HepG2 (cell line): ENCODE measurements at regions not wholly inside any gene's neighbourhood (a gene's known extent, or its start where the extent isn't known, plus 50 kb on each side); places are given as distances from the start of the nearest gene placed in this dataset.

Experiments used
- ATAC-seq: fragments of 200-7000 bp; cut with Tn5 transposase; 3 replicates; pipeline ENCODE4 v1.9.1; 2020; ENCODE audit warnings: mild to moderate bottlenecking, moderate library complexity
- BruUV-seq: library from RNA; stranded (reverse); fragments of 400-500 nt; replicated peaks from 2 replicates; lab custom pipeline; 2021; lab: Mats Ljungman, UMichigan
- CTCF ChIA-PET: fragments of 300-600 bp; formaldehyde crosslinking; extraction: SDS; loops from one replicate; lab custom pipeline; 2021; ENCODE audit warnings: low total read pairs, inconsistent platforms, low intra/inter-chr PET ratio; lab: Yijun Ruan, JAX
- POLR2A ChIA-PET: fragments of 350-600 bp; sonication (Branson Sonifier 250); formaldehyde crosslinking; loops from one replicate; lab custom pipeline; 2020; ENCODE audit warnings: antibody characterized with exemption, inconsistent platforms; lab: Yijun Ruan, JAX
- DNase-seq: peaks from one replicate; pipeline ENCODE4 v3.0.0-alpha.2; 2015; ENCODE audit warnings: low spot score
- FAIRE-seq: peaks from 3 replicates; lab custom pipeline; 2011; peaks lifted over from hg19 to GRCh38; lab: Jason Lieb, UNC
- H2AFZ ChIP-seq: one replicate; pipeline ENCODE4 v1.6.1; 2011; ENCODE audit warnings: low read length, inconsistent platforms
- H3K27ac ChIP-seq: fragments of 300-600 bp; 3 replicates; pipeline ENCODE4 v1.8.0; 2011; ENCODE audit warnings: mixed run types, mild to moderate bottlenecking, mixed read lengths, low read length, inconsistent platforms; ENCODE audit not compliant: insufficient read depth; ENCODE audit errors: extremely low read length
- H3K27me3 ChIP-seq, 2 experiments: fragments of 200-600 bp in 1 of 2; 2 replicates in 1 of 2; 3 replicates in 1 of 2; pipeline versions ENCODE4 v1.6.0 to v1.8.0; 2011; ENCODE audit warnings: low read length in 2 of 2, mild to moderate bottlenecking in 2 of 2, moderate library complexity in 2 of 2, inconsistent platforms in 1 of 2; ENCODE audit not compliant: insufficient read depth in 2 of 2, control insufficient read depth in 1 of 2
- H3K36me3 ChIP-seq, 2 experiments: fragments of 200-600 bp in 1 of 2; replicated peaks in 1 of 2; 2 replicates in 1 of 2; 3 replicates in 1 of 2; pipeline versions ENCODE4 v1.5.1 to v1.8.0; 2011; ENCODE audit warnings: low read length in 2 of 2, inconsistent platforms in 1 of 2; ENCODE audit not compliant: insufficient read depth in 2 of 2, control insufficient read depth in 1 of 2
- H3K4me1 ChIP-seq: 2 replicates; pipeline ENCODE4 v1.5.1; 2012; ENCODE audit warnings: low read length, inconsistent platforms; ENCODE audit not compliant: insufficient read depth
- H3K4me2 ChIP-seq: 2 replicates; pipeline ENCODE4 v1.6.0; 2011; ENCODE audit warnings: low read depth, low read length, inconsistent platforms
- H3K4me3 ChIP-seq, 3 experiments: fragments of 200-600 bp in 1 of 3; sonication (generic), shearing (Covaris generic) in 1 of 3; replicated peaks in 1 of 3; 2 replicates each; pipeline ENCODE4 v1.5.1; 2011 to 2016; ENCODE audit warnings: low read length in 3 of 3, inconsistent platforms in 2 of 3, low read depth in 2 of 3, mild to moderate bottlenecking in 2 of 3, control low read depth in 1 of 3, mixed read lengths in 1 of 3; ENCODE audit not compliant: insufficient read depth in 1 of 3
- H3K79me2 ChIP-seq: one replicate; pipeline ENCODE4 v1.6.1; 2011; ENCODE audit warnings: low read length, inconsistent platforms; ENCODE audit not compliant: insufficient read depth
- H3K9ac ChIP-seq: 2 replicates; pipeline ENCODE4 v1.6.0; 2011; ENCODE audit warnings: mild to moderate bottlenecking, low read depth, low read length, inconsistent platforms; ENCODE audit not compliant: insufficient read depth
- H3K9me3 ChIP-seq: 2 replicates; pipeline ENCODE4 v1.5.1; 2012; ENCODE audit warnings: mild to moderate bottlenecking, low read length
- H4K20me1 ChIP-seq: 2 replicates; pipeline ENCODE4 v1.6.0; 2011; ENCODE audit warnings: inconsistent platforms, mild to moderate bottlenecking, low read length, moderate library complexity; ENCODE audit not compliant: insufficient read depth
- ATF7 ChIP-seq, 2 experiments: fragments of 450-650 bp in 1 of 2; sonication (generic) in 1 of 2; formaldehyde crosslinking in 1 of 2; IDR thresholded peaks; 2 replicates each; pipeline versions ENCODE4 v1.4.0 to v1.6.1; 2016 to 2020; ENCODE audit warnings: antibody characterized with exemption in 1 of 2, mild to moderate bottlenecking in 1 of 2, missing genetic modification reagents in 1 of 2
- GATAD1 ChIP-seq: IDR thresholded peaks from 2 replicates; pipeline ENCODE4 v1.6.1; 2016; ENCODE audit warnings: missing genetic modification reagents, missing compliant biosample characterization
- HDAC1 ChIP-seq: sonication (generic); formaldehyde crosslinking; IDR thresholded peaks from 2 replicates; pipeline ENCODE4 v1.5.1; 2020; ENCODE audit warnings: mild to moderate bottlenecking, missing genetic modification reagents
- NR1H2 ChIP-seq: sonication (generic); formaldehyde crosslinking; IDR thresholded peaks from 2 replicates; pipeline ENCODE4 v1.8.1; 2022; ENCODE audit warnings: low read depth, missing genetic modification reagents, borderline replicate concordance
- NR2F6 ChIP-seq, 2 experiments: IDR thresholded peaks; 2 replicates each; pipeline ENCODE4 v1.6.1; 2016; ENCODE audit warnings: antibody characterized with exemption in 1 of 2, mild to moderate bottlenecking in 1 of 2
- SMAD3 ChIP-seq: sonication (generic); formaldehyde crosslinking; IDR thresholded peaks from 2 replicates; pipeline ENCODE4 v1.4.0; 2020; ENCODE audit warnings: missing genetic modification reagents
- ZBTB20 ChIP-seq: sonication (generic); formaldehyde crosslinking; IDR thresholded peaks from 2 replicates; pipeline ENCODE4 v1.8.1; 2023; ENCODE audit warnings: missing genetic modification reagents, low read depth, mild to moderate bottlenecking, borderline replicate concordance
- ZFP90 ChIP-seq: sonication (generic); formaldehyde crosslinking; IDR thresholded peaks from 2 replicates; pipeline ENCODE4 v1.8.0; 2022; ENCODE audit warnings: missing genetic modification reagents, mild to moderate bottlenecking, inconsistent platforms, borderline replicate concordance
- ZNF343 ChIP-seq: sonication (generic); formaldehyde crosslinking; IDR thresholded peaks from 2 replicates; pipeline ENCODE4 v1.4.0; 2020; ENCODE audit warnings: mild to moderate bottlenecking, missing genetic modification reagents
- ZNF777 ChIP-seq: sonication (generic); formaldehyde crosslinking; IDR thresholded peaks from 2 replicates; pipeline ENCODE4 v1.4.0; 2020; ENCODE audit warnings: missing genetic modification reagents
- ZNF782 ChIP-seq: sonication (generic); formaldehyde crosslinking; IDR thresholded peaks from 2 replicates; pipeline ENCODE4 v1.4.0; 2020; ENCODE audit warnings: missing genetic modification reagents, mild to moderate bottlenecking, borderline replicate concordance
- ZNF839 ChIP-seq: sonication (generic); formaldehyde crosslinking; IDR thresholded peaks from 2 replicates; pipeline ENCODE4 v1.4.0; 2020; ENCODE audit warnings: missing genetic modification reagents, mild to moderate bottlenecking, borderline replicate concordance
- WGBS: methylation state at CpG from one replicate; pipeline ENCODE4 v1.1.6; 2017; ENCODE audit warnings: low lambda C conversion rate; 5-methylcytosine and 5-hydroxymethylcytosine counted together
- in situ Hi-C: cut with HindIII; loops from 2 replicates; pipeline ENCODE4 v1.10.0; 2017; ENCODE audit warnings: low pct_unique_long_range_greater_than_20kb; ENCODE audit not compliant: extremely low pct_ligation_motif_present
- intact Hi-C: fragments of 100-400 bp; cut with micrococcal nuclease; formaldehyde crosslinking; loops from one replicate; pipeline ENCODE4 v1.10.0; 2022; ENCODE audit not compliant: unreplicated experiment
- TF ChIP-seq, protein P1 (sequence below): sonication (generic); formaldehyde crosslinking; IDR thresholded peaks from 2 replicates; pipeline ENCODE4 v1.4.0; 2020; ENCODE audit warnings: missing genetic modification reagents, borderline replicate concordance
- TF ChIP-seq, protein P2 (sequence below): sonication (generic); formaldehyde crosslinking; IDR thresholded peaks from 2 replicates; pipeline ENCODE4 v1.4.0; 2020; ENCODE audit warnings: mild to moderate bottlenecking, missing genetic modification reagents
- TF ChIP-seq, protein P3 (sequence below): sonication (generic); formaldehyde crosslinking; IDR thresholded peaks from 2 replicates; pipeline ENCODE4 v1.5.1; 2020; ENCODE audit warnings: mild to moderate bottlenecking, missing genetic modification reagents, moderate library complexity

DNA sequence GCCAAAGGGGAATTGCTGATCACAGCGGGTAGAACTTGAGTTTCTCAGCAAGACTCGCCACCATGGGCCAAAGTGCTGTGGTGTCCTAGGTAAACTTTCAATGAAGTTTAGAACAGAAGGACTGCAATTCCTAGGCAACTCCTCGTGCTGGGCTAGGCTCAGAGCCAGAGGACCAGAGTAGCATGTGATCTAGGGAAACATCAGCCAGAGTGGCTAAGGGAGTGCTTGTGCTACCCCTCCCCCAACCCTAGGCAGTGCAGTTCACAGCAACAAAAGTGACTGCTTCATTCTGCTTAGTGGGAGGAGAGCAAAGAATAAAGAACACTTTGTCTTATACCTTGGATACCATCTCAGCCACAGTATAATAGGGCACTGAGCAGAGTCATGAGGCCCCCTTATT, 1658.6 kb upstream of the MIR17HG start:
- Histone ChIP-seq H3K27me3 (no peaks in the 10 kb centered on the region), H3K36me3 (no peaks in the 10 kb centered on the region), H3K4me1 (no peaks in the 10 kb centered on the region), H2AFZ (no peak overlapping the region), H3K9ac (no peak overlapping the region), H3K4me2 (no peak overlapping the region), H4K20me1 (no peaks in the 10 kb centered on the region), H3K27ac (no peak overlapping the region), H3K79me2 (no peaks in the 10 kb centered on the region), H3K4me3 (no peak overlapping the region), H3K9me3 (no peaks in the 10 kb centered on the region)
- WGBS: 0% methylated on average over 3 of the region's 3 CpGs
- ChIA-PET CTCF (no interaction called here), POLR2A (no interaction called here)
- no peak for FAIRE-seq
- intact Hi-C loops (no loop called here), in situ Hi-C loops (no loop called here)
- BruUV-seq: no TSS peak
- no peak for DNase-seq
- TF ChIP-seq, protein P1, sequence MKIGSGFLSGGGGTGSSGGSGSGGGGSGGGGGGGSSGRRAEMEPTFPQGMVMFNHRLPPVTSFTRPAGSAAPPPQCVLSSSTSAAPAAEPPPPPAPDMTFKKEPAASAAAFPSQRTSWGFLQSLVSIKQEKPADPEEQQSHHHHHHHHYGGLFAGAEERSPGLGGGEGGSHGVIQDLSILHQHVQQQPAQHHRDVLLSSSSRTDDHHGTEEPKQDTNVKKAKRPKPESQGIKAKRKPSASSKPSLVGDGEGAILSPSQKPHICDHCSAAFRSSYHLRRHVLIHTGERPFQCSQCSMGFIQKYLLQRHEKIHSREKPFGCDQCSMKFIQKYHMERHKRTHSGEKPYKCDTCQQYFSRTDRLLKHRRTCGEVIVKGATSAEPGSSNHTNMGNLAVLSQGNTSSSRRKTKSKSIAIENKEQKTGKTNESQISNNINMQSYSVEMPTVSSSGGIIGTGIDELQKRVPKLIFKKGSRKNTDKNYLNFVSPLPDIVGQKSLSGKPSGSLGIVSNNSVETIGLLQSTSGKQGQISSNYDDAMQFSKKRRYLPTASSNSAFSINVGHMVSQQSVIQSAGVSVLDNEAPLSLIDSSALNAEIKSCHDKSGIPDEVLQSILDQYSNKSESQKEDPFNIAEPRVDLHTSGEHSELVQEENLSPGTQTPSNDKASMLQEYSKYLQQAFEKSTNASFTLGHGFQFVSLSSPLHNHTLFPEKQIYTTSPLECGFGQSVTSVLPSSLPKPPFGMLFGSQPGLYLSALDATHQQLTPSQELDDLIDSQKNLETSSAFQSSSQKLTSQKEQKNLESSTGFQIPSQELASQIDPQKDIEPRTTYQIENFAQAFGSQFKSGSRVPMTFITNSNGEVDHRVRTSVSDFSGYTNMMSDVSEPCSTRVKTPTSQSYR (CRISPR knock-in tag): peak; percentile 16; the same call in 1 of the 2 replicates
- no peak for TF ChIP-seq NR1H2 (CRISPR knock-in tag)
- ATAC-seq: no peak

DNA sequence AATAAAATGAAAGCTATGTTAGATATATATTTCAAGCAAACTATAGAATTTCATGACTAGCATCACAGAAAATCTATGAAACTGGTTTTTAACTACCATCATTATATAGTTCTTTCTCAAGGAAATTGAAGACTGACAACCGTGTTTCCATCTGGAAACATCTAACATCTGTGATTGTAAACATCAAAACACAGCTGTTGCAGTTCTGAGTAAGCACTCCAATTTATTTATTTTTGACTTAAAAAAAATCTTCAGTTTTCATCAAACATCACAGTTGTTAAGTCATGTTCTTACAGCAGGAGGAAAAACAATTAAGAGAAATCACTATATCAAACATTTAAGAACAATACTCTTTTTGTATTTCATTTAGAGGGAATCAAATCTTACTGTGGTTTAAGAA, 1653.0 kb upstream of the MIR17HG start:
- BruUV-seq: no TSS peak
- Histone ChIP-seq H3K36me3 (no peaks in the 10 kb centered on the region), H3K27me3 (no peaks in the 10 kb centered on the region), H4K20me1 (no peaks in the 10 kb centered on the region), H2AFZ (no peak overlapping the region), H3K9me3 (no peaks in the 10 kb centered on the region), H3K9ac (no peak overlapping the region), H3K4me3 (no peak overlapping the region), H3K4me2 (no peak overlapping the region), H3K79me2 (no peaks in the 10 kb centered on the region), H3K4me1 (no peaks in the 10 kb centered on the region), H3K27ac (no peak overlapping the region)
- DNase-seq: no peak
- 5% methylated on average over 1 of the region's 1 CpG for WGBS
- POLR2A ChIA-PET: no interaction called here
- intact Hi-C loops (loop anchor here (2.0 to 10.0 kb wide), 2 partner anchors 230 to 330 kb away; no protein-coding TSS in a partner anchor), in situ Hi-C loops (no loop called here)
- no peak for FAIRE-seq
- CTCF ChIA-PET: no interaction called here
- no peak for ATAC-seq
- no peak for TF ChIP-seq ATF7 (IDR thresholded peaks at IDR 0.05)
- no peak for TF ChIP-seq ATF7 (CRISPR knock-in tag; IDR thresholded peaks at IDR 0.05)
- no peak for TF ChIP-seq ZFP90
- TF ChIP-seq HDAC1 (CRISPR knock-in tag): no peak
- no peak for TF ChIP-seq ZNF343 (CRISPR knock-in tag)
- no peak for TF ChIP-seq GATAD1
- no peak for TF ChIP-seq ZNF782 (CRISPR knock-in tag)
- no peak for TF ChIP-seq ZNF839 (CRISPR knock-in tag)
- no peak for TF ChIP-seq ZNF777
- TF ChIP-seq SMAD3 (CRISPR knock-in tag): no peak
- TF ChIP-seq, protein P2, sequence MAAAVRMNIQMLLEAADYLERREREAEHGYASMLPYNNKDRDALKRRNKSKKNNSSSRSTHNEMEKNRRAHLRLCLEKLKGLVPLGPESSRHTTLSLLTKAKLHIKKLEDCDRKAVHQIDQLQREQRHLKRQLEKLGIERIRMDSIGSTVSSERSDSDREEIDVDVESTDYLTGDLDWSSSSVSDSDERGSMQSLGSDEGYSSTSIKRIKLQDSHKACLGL (CRISPR knock-in tag): no peak
- TF ChIP-seq, protein P3, sequence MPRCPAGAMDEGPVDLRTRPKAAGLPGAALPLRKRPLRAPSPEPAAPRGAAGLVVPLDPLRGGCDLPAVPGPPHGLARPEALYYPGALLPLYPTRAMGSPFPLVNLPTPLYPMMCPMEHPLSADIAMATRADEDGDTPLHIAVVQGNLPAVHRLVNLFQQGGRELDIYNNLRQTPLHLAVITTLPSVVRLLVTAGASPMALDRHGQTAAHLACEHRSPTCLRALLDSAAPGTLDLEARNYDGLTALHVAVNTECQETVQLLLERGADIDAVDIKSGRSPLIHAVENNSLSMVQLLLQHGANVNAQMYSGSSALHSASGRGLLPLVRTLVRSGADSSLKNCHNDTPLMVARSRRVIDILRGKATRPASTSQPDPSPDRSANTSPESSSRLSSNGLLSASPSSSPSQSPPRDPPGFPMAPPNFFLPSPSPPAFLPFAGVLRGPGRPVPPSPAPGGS: no peak
- no peak for TF ChIP-seq ZBTB20 (CRISPR knock-in tag)
- no peak for TF ChIP-seq NR2F6 (IDR thresholded peaks at IDR 0.05)
- TF ChIP-seq NR2F6 (CRISPR knock-in tag; IDR thresholded peaks at IDR 0.05): no peak
